ENCODE measurements at regions not wholly inside any gene's neighbourhood (a gene's known extent, or its start where the extent isn't known, plus 50 kb on each side); places are given as distances from the start of the nearest gene placed in this dataset.

GRCh38 chr17:63381101-63381729, 64.9 kb downstream of the CYB561 start (continued):
- TF ChIP-seq ZNF589 (CRISPR knock-in tag; IDR thresholded peaks at IDR 0.05; ENCODE audit: low read depth), result peak; percentile 82
- no peak for TF ChIP-seq HNRNPL (IDR thresholded peaks at IDR 0.05; ENCODE audit: low read depth, low read length)
- no peak for TF ChIP-seq MCM5 (IDR thresholded peaks at IDR 0.05; ENCODE audit: low read depth)
- TF ChIP-seq ZFP91 (CRISPR knock-in tag; IDR thresholded peaks at IDR 0.05), result no peak
- no peak for TF ChIP-seq OTX1 (CRISPR knock-in tag; IDR thresholded peaks at IDR 0.05)
- TF ChIP-seq RAD51 (IDR thresholded peaks at IDR 0.05; ENCODE audit: borderline replicate concordance, low read depth), result no peak
- peak; percentile 93 for TF ChIP-seq SMARCE1 (IDR thresholded peaks at IDR 0.05)
- TF ChIP-seq ETV1 (tag; conservative IDR thresholded peaks at IDR 0.05; ENCODE audit: low read depth), result no peak
- TF ChIP-seq TFAP4 (CRISPR knock-in tag; IDR thresholded peaks at IDR 0.05; ENCODE audit: borderline replicate concordance), result peak; percentile 56; the same call in 1 of the 2 replicates
- no peak for TF ChIP-seq ZNF274 (IDR thresholded peaks at IDR 0.05; ENCODE audit: borderline replicate concordance, low read depth, low read length)
- TF ChIP-seq ZNF316 (IDR thresholded peaks at IDR 0.05), result no peak
- no peak; the same call in 1 of the 2 replicates for TF ChIP-seq HEY1 (CRISPR knock-in tag; IDR thresholded peaks at IDR 0.05; ENCODE audit: borderline replicate concordance)
- TF ChIP-seq ZBTB49 (CRISPR knock-in tag; IDR thresholded peaks at IDR 0.05; ENCODE audit: borderline replicate concordance), result no peak
- TF ChIP-seq ZNF174 (CRISPR knock-in tag; IDR thresholded peaks at IDR 0.05), result no peak
- TF ChIP-seq MTA2 (IDR thresholded peaks at IDR 0.05; ENCODE audit: low read depth), result peak; percentile 92
- no peak for TF ChIP-seq ZNF232 (CRISPR knock-in tag; IDR thresholded peaks at IDR 0.05)
- no peak for TF ChIP-seq E4F1 (CRISPR knock-in tag; IDR thresholded peaks at IDR 0.05; ENCODE audit: borderline replicate concordance)
- TF ChIP-seq UBTF (IDR thresholded peaks at IDR 0.05; ENCODE audit: borderline replicate concordance in 1 of 2, low read depth in 2 of 2, low read length in 2 of 2), result no peak
- no peak for TF ChIP-seq SMAD1 (IDR thresholded peaks at IDR 0.05; ENCODE audit: low read depth, low read length, partially characterized antibody)
